Astrocyte of the spinal cord (primary cell): ENCODE measurements at regions not wholly inside any gene's neighbourhood (a gene's known extent, or its start where the extent isn't known, plus 50 kb on each side); places are given as distances from the start of the nearest gene placed in this dataset.
"Not testable (repeated sequence)": the region's sequence is repeated elsewhere in the genome, so short reads cannot be mapped to it uniquely, and the experiment has no call there.

Source experiments
- DNase-seq: peaks from one replicate; pipeline ENCODE4 v3.0.0; 2011; ENCODE audit warnings: low read depth, low spot score
- H3K4me3 ChIP-seq: 2 replicates; pipeline ENCODE4 v1.5.1; 2011; ENCODE audit warnings: low read depth, mild to moderate bottlenecking, low read length, moderate library complexity
- CTCF ChIP-seq: IDR thresholded peaks from 2 replicates; pipeline ENCODE4 v1.5.1; 2012; ENCODE audit warnings: low read depth, mild to moderate bottlenecking, low read length, inconsistent platforms
- in situ Hi-C: cut with HindIII; loops from 2 replicates; pipeline ENCODE4 v1.10.0; 2017; ENCODE audit warnings: low sequenced_read_pairs

DNA sequence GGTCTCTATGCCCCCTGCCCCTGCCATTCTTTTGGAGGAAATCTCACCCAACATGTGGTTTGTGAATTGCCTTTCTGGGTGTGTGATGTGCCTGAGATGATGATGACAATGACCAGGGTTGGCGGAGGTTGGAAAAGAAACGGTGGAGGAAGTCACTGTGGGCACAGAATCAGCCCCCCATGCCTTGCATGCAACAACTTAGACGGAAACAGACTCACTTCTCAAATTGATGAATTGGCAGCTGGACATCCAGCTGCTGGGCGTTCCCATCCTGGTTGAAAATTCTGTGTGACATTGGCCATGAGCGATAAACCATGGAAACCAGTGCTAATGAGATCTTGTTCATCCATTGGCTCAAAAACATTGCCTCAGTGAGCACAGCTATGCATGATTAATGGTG lies 95.8 kb upstream of the LY86 start:
- in situ Hi-C loops: no loop called here
- no peak overlapping the region for H3K4me3 ChIP-seq
- DNase-seq: no peak
- no peak for TF ChIP-seq CTCF

- in situ Hi-C loops, H3K4me3 ChIP-seq, DNase-seq: not testable (repeated sequence)
Observed at GRCh38 chr6:6494139-6494538, 94.4 kb upstream of the LY86 start.

- H3K4me3 ChIP-seq: no peak overlapping the region
- DNase-seq: no peak
- in situ Hi-C loops: no loop called here
- no peak for TF ChIP-seq CTCF
Observed at GRCh38 chr6:6494677-6495076, 93.8 kb upstream of the LY86 start.

DNA sequence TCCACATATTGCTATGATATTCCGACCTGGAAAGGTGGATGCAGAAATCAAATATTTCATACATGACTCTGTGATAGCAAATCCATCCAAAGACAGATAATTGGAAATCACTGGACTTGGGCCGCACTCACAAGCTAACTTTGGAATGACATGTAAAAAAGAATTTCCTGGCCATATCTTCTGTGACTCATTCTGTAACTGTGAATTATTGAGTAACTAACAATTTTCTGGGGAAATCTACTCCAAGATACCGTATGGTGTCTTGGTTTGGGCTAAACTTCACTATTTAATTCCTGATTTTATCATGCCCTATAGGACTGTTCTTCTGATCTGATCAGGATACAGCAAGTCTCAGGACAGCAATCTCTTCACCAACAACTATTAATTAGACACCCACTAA lies 92.7 kb upstream of the LY86 start:
- DNase-seq: no peak

DNA sequence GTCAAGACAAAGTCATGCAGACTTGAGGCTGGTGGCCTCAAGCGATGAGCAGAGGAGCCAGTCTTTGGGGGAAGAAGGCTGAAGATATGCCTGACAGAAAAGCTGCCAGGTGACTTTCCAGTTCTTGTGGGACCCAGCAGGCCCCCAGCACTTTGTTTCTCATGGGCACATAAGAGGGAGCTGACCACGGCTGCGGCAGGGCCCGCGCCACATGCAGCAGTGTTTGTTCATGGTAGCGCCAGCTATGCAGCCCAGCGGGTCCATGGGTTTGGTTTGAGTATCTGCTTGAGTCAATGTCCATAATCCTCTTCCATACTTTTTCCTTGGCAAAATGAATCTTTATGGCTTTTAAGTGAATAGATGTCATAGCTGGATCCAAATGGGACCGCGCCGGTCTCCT lies 91.0 kb upstream of the LY86 start:
- in situ Hi-C loops: no loop called here
- no peak for TF ChIP-seq CTCF
- H3K4me3 ChIP-seq: no peak overlapping the region
- DNase-seq: no peak

More for the DNA sequence above, 92.7 kb upstream of the LY86 start:
- no peak for TF ChIP-seq CTCF
- in situ Hi-C loops: no loop called here
- no peak overlapping the region for H3K4me3 ChIP-seq

GRCh38 chr6:6497976-6498375 lies 90.5 kb upstream of the LY86 start:
- TF ChIP-seq CTCF: no peak
- no peak overlapping the region for H3K4me3 ChIP-seq
- no peak for DNase-seq
- in situ Hi-C loops: no loop called here

- in situ Hi-C loops: no loop called here
- TF ChIP-seq CTCF: no peak
- DNase-seq: no peak
- H3K4me3 ChIP-seq: no peak overlapping the region
Observed at GRCh38 chr6:6503191-6503590, 85.3 kb upstream of the LY86 start.
